SK-N-SH (cell line): ENCODE measurements at regions not wholly inside any gene's neighbourhood (a gene's known extent, or its start where the extent isn't known, plus 50 kb on each side); places are given as distances from the start of the nearest gene placed in this dataset.

Experiments
- CTCF ChIA-PET: fragments of 300-600, 350-600 bp; formaldehyde crosslinking; extraction: SDS; loops from one replicate; lab custom pipeline; 2021; lab: Yijun Ruan, JAX
- POLR2A ChIA-PET: fragments of 350-600 bp; sonication (Branson Sonifier 250); formaldehyde crosslinking; extraction: SDS; loops from one replicate; lab custom pipeline; 2020; ENCODE audit warnings: antibody characterized with exemption, inconsistent platforms; lab: Yijun Ruan, JAX
- DNase-seq: peaks from one replicate; pipeline ENCODE4 v3.0.0; 2012
- H2AFZ ChIP-seq: fragments of 200-600 bp; sonication (generic); 2 replicates; pipeline ENCODE4 v1.8.1; 2016; ENCODE audit warnings: antibody characterized with exemption, mild to moderate bottlenecking, low read depth
- H3F3A ChIP-seq: fragments of 200-600 bp; sonication (generic); replicated peaks from 2 replicates; pipeline ENCODE3; 2016; ENCODE audit warnings: antibody characterized with exemption, mild to moderate bottlenecking; ENCODE audit not compliant: insufficient read depth
- H3K27ac ChIP-seq, 2 experiments: fragments of 200-500 bp in 1 of 2; fragments of 200-600 bp in 1 of 2; sonication (Bioruptor generic) in 1 of 2; sonication (generic), shearing (Covaris generic) in 1 of 2; 2 replicates each; pipeline versions ENCODE4 v1.5.1 to v1.6.1; 2014 to 2016; ENCODE audit warnings: low read depth in 2 of 2, inconsistent platforms in 1 of 2, low read length in 1 of 2, mild to moderate bottlenecking in 1 of 2, mixed read lengths in 1 of 2
- H3K27me3 ChIP-seq: fragments of 200-600 bp; sonication (generic), shearing (Covaris generic); 2 replicates; pipeline ENCODE4 v1.6.1; 2016; ENCODE audit warnings: mixed run types; ENCODE audit not compliant: insufficient read depth
- H3K36me3 ChIP-seq, 2 experiments: fragments of 200-500 bp in 1 of 2; fragments of 200-600 bp in 1 of 2; sonication (Bioruptor generic) in 1 of 2; sonication (generic) in 1 of 2; replicated peaks in 1 of 2; 2 replicates each; pipeline versions ENCODE3 to v1.5.1; 2014 to 2016; ENCODE audit warnings: low read length in 1 of 2, mild to moderate bottlenecking in 1 of 2; ENCODE audit not compliant: insufficient read depth in 2 of 2, control insufficient read depth in 1 of 2
- H3K4me1 ChIP-seq, 2 experiments: fragments of 200-500 bp in 1 of 2; fragments of 200-600 bp in 1 of 2; sonication (Bioruptor generic) in 1 of 2; sonication (generic), shearing (Covaris generic) in 1 of 2; 2 replicates each; pipeline versions ENCODE4 v1.5.1 to v1.6.1; 2014 to 2016; ENCODE audit warnings: low read depth in 1 of 2, low read length in 1 of 2, mixed run types in 1 of 2; ENCODE audit not compliant: insufficient read depth in 2 of 2, control insufficient read depth in 1 of 2
- H3K4me2 ChIP-seq: fragments of 200-600 bp; sonication (generic), shearing (Covaris generic); 2 replicates; pipeline ENCODE4 v1.6.1; 2017; ENCODE audit warnings: mixed run types
- H3K4me3 ChIP-seq, 2 experiments: fragments of 200-500 bp in 1 of 2; fragments of 200-600 bp in 1 of 2; sonication (Bioruptor generic) in 1 of 2; sonication (generic), shearing (Covaris generic) in 1 of 2; 2 replicates each; pipeline versions ENCODE4 v1.5.1 to v1.8.1; 2014 to 2016; ENCODE audit warnings: low read depth in 2 of 2, inconsistent platforms in 1 of 2, low read length in 1 of 2, mild to moderate bottlenecking in 1 of 2, mixed read lengths in 1 of 2, moderate library complexity in 1 of 2
- H3K79me2 ChIP-seq: fragments of 200-600 bp; sonication (generic); 2 replicates; pipeline ENCODE4 v1.8.1; 2017; ENCODE audit warnings: mild to moderate bottlenecking; ENCODE audit not compliant: insufficient read depth
- H3K9ac ChIP-seq: fragments of 200-600 bp; sonication (generic); 2 replicates; pipeline ENCODE4 v1.6.1; 2017; ENCODE audit warnings: mixed run types
- H3K9me2 ChIP-seq: fragments of 200-600 bp; sonication (generic); 2 replicates; pipeline ENCODE4 v1.6.1; 2017; ENCODE audit warnings: mixed run types
- H3K9me3 ChIP-seq: fragments of 200-600 bp; sonication (generic); 2 replicates; pipeline ENCODE4 v1.6.1; 2017; ENCODE audit warnings: mixed run types, mild to moderate bottlenecking, moderate library complexity
- H4K20me1 ChIP-seq: fragments of 200-600 bp; sonication (generic); 2 replicates; pipeline ENCODE4 v1.6.1; 2017; ENCODE audit warnings: mild to moderate bottlenecking, mixed run types; ENCODE audit not compliant: insufficient read depth
- MAX ChIP-seq: IDR thresholded peaks from 2 replicates; pipeline ENCODE4 v1.4.0; 2012; ENCODE audit warnings: low read depth
- NFIC ChIP-seq: IDR thresholded peaks from 2 replicates; pipeline ENCODE4 v1.4.0; 2012; ENCODE audit warnings: borderline replicate concordance
- POLR2AphosphoS5 ChIP-seq: IDR thresholded peaks from 2 replicates; pipeline ENCODE4 v1.6.1; 2012; ENCODE audit warnings: low read depth, low read length
- RCOR1 ChIP-seq: fragments of 150-350 bp; IDR thresholded peaks from 2 replicates; pipeline ENCODE4 v1.6.1; 2017; ENCODE audit warnings: antibody characterized with exemption, low read length
- SMC3 ChIP-seq: IDR thresholded peaks from 2 replicates; pipeline ENCODE4 v1.6.1; 2012; ENCODE audit warnings: low read depth, low read length, improper control_type of control experiment
- TEAD4 ChIP-seq: IDR thresholded peaks from 2 replicates; pipeline ENCODE4 v1.4.0; 2012; ENCODE audit warnings: mild to moderate bottlenecking, borderline replicate concordance; ENCODE audit not compliant: insufficient read depth
- USF1 ChIP-seq: IDR thresholded peaks from 2 replicates; pipeline ENCODE4 v1.4.0; 2012; ENCODE audit warnings: low read depth, borderline replicate concordance
- USF2 ChIP-seq: fragments of 150-350 bp; IDR thresholded peaks from 2 replicates; pipeline ENCODE4 v1.6.1; 2017; ENCODE audit warnings: antibody characterized with exemption, low read length, low read depth, borderline replicate concordance
- WGBS: methylation state at CpG from one replicate; pipeline ENCODE4 v1.1.6; 2017; ENCODE audit warnings: low lambda C conversion rate; 5-methylcytosine and 5-hydroxymethylcytosine counted together

GRCh38 chr4:20319825-20320612, 68.3 kb downstream of the SLIT2 start:
- CTCF ChIA-PET: no interaction called here
- peaks cover 0 to 39% of the 10 kb centered on the region in 2 experiments; a peak in 3 of 4 replicates for H3K4me1 ChIP-seq
- no peaks in the 10 kb centered on the region for H3K9me2 ChIP-seq
- TF ChIP-seq SMC3 (no peak), RCOR1 (no peak), NFIC (no peak)
- H3K9ac ChIP-seq: no peak overlapping the region
- H3F3A ChIP-seq: no peaks in the 10 kb centered on the region
- H4K20me1 ChIP-seq: peaks cover 38% of the 10 kb centered on the region; the same call in 1 of the 2 replicates
- peaks cover 0 to 3% of the 10 kb centered on the region in 2 experiments for H3K36me3 ChIP-seq
- no peak overlapping the region for H2AFZ ChIP-seq
- 87% methylated on average over 6 of the region's 6 CpGs for WGBS
- H3K79me2 ChIP-seq: peaks cover 92% of the 10 kb centered on the region
- no peaks in the 10 kb centered on the region for H3K9me3 ChIP-seq
- no peak overlapping the region for H3K4me3 ChIP-seq
- H3K27me3 ChIP-seq: no peaks in the 10 kb centered on the region
- POLR2A ChIA-PET: no interaction called here
- no peak overlapping the region for H3K4me2 ChIP-seq
- no peak for DNase-seq
- H3K27ac ChIP-seq: no peak overlapping the region

- no peak overlapping the region for H3K4me2 ChIP-seq
- no peaks in the 10 kb centered on the region for H3K27me3 ChIP-seq
- H3K4me3 ChIP-seq: no peak overlapping the region
- H3F3A ChIP-seq: peaks cover 11% of the 10 kb centered on the region
- no peak overlapping the region for H3K9ac ChIP-seq
- CTCF ChIA-PET: interaction anchor here (1.1 to 1.3 kb wide), 2 partner anchors 25 to 98 kb away, joined by 3 read pairs; no protein-coding TSS in a partner anchor
- H3K9me2 ChIP-seq: no peaks in the 10 kb centered on the region
- 80% methylated on average over 6 of the region's 6 CpGs for WGBS
- no peaks in the 10 kb centered on the region for H3K36me3 ChIP-seq
- H2AFZ ChIP-seq: no peak overlapping the region
- no peak for TF ChIP-seq USF2
- TF ChIP-seq USF1: peak; percentile 66; the same call in 1 of the 2 replicates
- no peak for TF ChIP-seq NFIC
- TF ChIP-seq MAX: 0 out of 2 replicates have a peak, but pooled peaks have one; percentile 24
- no peak for TF ChIP-seq TEAD4
- 0 out of 2 replicates have a peak, but pooled peaks have one; percentile 7 for TF ChIP-seq POLR2AphosphoS5
- H3K27ac ChIP-seq: no peak overlapping the region
- no peaks in the 10 kb centered on the region for H3K9me3 ChIP-seq
- POLR2A ChIA-PET: no interaction called here
- peaks cover 6 to 34% of the 10 kb centered on the region in 2 experiments for H3K4me1 ChIP-seq
- DNase-seq: no peak
- peaks cover 48% of the 10 kb centered on the region; the same call in 1 of the 2 replicates for H4K20me1 ChIP-seq
- H3K79me2 ChIP-seq: peaks cover 88% of the 10 kb centered on the region
Observed at GRCh38 chr4:20323991-20324390, 72.3 kb downstream of the SLIT2 start.
